GM19438 (cell line): ENCODE measurements at regions not wholly inside any gene's neighbourhood (a gene's known extent, or its start where the extent isn't known, plus 50 kb on each side); places are given as distances from the start of the nearest gene placed in this dataset.
"Not testable (repeated sequence)": the region's sequence is repeated elsewhere in the genome, so short reads cannot be mapped to it uniquely, and the experiment has no call there.

Source experiments
- ATAC-seq: cut with Tn5 transposase; IDR thresholded peaks from one replicate; pipeline ENCODE4 v1.9.1; 2021; ENCODE audit warnings: low read depth; ENCODE audit not compliant: unreplicated experiment

GRCh38 chr6:90895299-90896074 is 308.6 kb upstream of the MAP3K7 start:
- no peak for ATAC-seq

- no peak for ATAC-seq
These were observed 307.6 kb upstream of the MAP3K7 start for GRCh38 chr6:90894285-90895130.

GRCh38 chr6:90893400-90893799 is 306.5 kb upstream of the MAP3K7 start:
- no peak for ATAC-seq

- ATAC-seq = no peak
These were observed 305.4 kb upstream of the MAP3K7 start for GRCh38 chr6:90892271-90892670.

- no peak for ATAC-seq
These were observed 304.5 kb upstream of the MAP3K7 start for GRCh38 chr6:90891355-90891754.

GRCh38 chr6:90890683-90891330 is 303.9 kb upstream of the MAP3K7 start:
- no peak for ATAC-seq

GRCh38 chr6:90887764-90888163 is 300.9 kb upstream of the MAP3K7 start:
- no peak for ATAC-seq

GRCh38 chr6:90885611-90886056 is 298.8 kb upstream of the MAP3K7 start:
- ATAC-seq = no peak

GRCh38 chr6:90885137-90885536 is 298.3 kb upstream of the MAP3K7 start:
- ATAC-seq = not testable (repeated sequence)

GRCh38 chr6:90877616-90878015 is 290.7 kb upstream of the MAP3K7 start:
- no peak for ATAC-seq

- no peak for ATAC-seq
These were observed 288.1 kb upstream of the MAP3K7 start for GRCh38 chr6:90874931-90875330.

- no peak for ATAC-seq
These were observed 286.1 kb upstream of the MAP3K7 start for GRCh38 chr6:90872981-90873380.

GRCh38 chr6:90870561-90870960 is 283.7 kb upstream of the MAP3K7 start:
- no peak for ATAC-seq

GRCh38 chr6:90868656-90869055 is 281.8 kb upstream of the MAP3K7 start:
- no peak for ATAC-seq

- no peak for ATAC-seq
These were observed 281.4 kb upstream of the MAP3K7 start for GRCh38 chr6:90868256-90868655.

GRCh38 chr6:90865513-90865912 is 278.6 kb upstream of the MAP3K7 start:
- ATAC-seq = no peak

- no peak for ATAC-seq
These were observed 276.2 kb upstream of the MAP3K7 start for GRCh38 chr6:90863043-90863442.

GRCh38 chr6:90860822-90861601 is 274.1 kb upstream of the MAP3K7 start:
- ATAC-seq = no peak

- no peak for ATAC-seq
These were observed 272.7 kb upstream of the MAP3K7 start for GRCh38 chr6:90859612-90860011.

GRCh38 chr6:90859056-90859455 is 272.2 kb upstream of the MAP3K7 start:
- no peak for ATAC-seq
